ENCODE measurements at regions not wholly inside any gene's neighbourhood (a gene's known extent, or its start where the extent isn't known, plus 50 kb on each side); places are given as distances from the start of the nearest gene placed in this dataset.

- H3K4me1 ChIP-seq (ENCODE audit: control insufficient read depth, insufficient read depth, low read length), result peaks cover 6% of the 10 kb centered on the region; the same call in 1 of the 2 replicates
- no peak overlapping the region for H3K9ac ChIP-seq (ENCODE audit: low read depth, low read length)
- H3K4me3 ChIP-seq (ENCODE audit: low read depth, low read length), result no peak overlapping the region
- no peaks in the 10 kb centered on the region for H3K27me3 ChIP-seq (ENCODE audit: control insufficient read depth, insufficient read depth, low read length)
- H3K27ac ChIP-seq (ENCODE audit: low read depth, low read length), result no peak overlapping the region
- no peaks in the 10 kb centered on the region for H3K36me3 ChIP-seq (ENCODE audit: control insufficient read depth, insufficient read depth, low read length)
- no peaks in the 10 kb centered on the region for H3K9me3 ChIP-seq (ENCODE audit: control insufficient read depth, insufficient read depth, low read length)
Observed at GRCh38 chr2:146138820-146139219, 1618.9 kb upstream of the ZEB2 start.

GRCh38 chr2:146135245-146135644 lies 1615.3 kb upstream of the ZEB2 start:
- no peaks in the 10 kb centered on the region for H3K9me3 ChIP-seq (ENCODE audit: control insufficient read depth, insufficient read depth, low read length)
- no peaks in the 10 kb centered on the region for H3K27me3 ChIP-seq (ENCODE audit: control insufficient read depth, insufficient read depth, low read length)
- H3K9ac ChIP-seq (ENCODE audit: low read depth, low read length), result no peak overlapping the region
- H3K36me3 ChIP-seq (ENCODE audit: control insufficient read depth, insufficient read depth, low read length), result no peaks in the 10 kb centered on the region
- H3K4me1 ChIP-seq (ENCODE audit: control insufficient read depth, insufficient read depth, low read length), result peaks cover 6% of the 10 kb centered on the region; the same call in 1 of the 2 replicates
- no peak overlapping the region for H3K4me3 ChIP-seq (ENCODE audit: low read depth, low read length)
- H3K27ac ChIP-seq (ENCODE audit: low read depth, low read length), result no peak overlapping the region

DNA sequence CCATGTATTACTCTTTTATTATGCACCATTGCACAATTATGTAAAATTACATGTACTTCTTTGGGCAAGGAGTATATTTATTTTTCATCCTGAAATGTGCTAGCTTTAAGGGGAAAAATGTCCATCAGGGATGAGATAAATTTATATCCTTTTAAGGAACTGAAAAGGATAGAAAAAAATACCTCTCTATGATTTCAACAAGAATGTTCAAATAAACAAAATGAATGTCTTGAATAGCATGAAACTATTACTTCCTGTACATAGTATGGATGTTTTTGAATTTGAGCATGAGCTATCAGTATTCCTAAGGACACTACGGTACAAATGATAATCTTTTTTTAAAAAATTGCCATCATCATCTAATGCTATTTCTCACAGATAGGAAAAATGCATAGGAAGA lies 1611.9 kb upstream of the ZEB2 start:
- Histone ChIP-seq H3K4me1 (ENCODE audit: control insufficient read depth, insufficient read depth, low read length) (peaks cover 6% of the 10 kb centered on the region; the same call in 1 of the 2 replicates), H3K4me3 (ENCODE audit: low read depth, low read length) (no peak overlapping the region), H3K36me3 (ENCODE audit: control insufficient read depth, insufficient read depth, low read length) (no peaks in the 10 kb centered on the region), H3K27ac (ENCODE audit: low read depth, low read length) (no peak overlapping the region), H3K9me3 (ENCODE audit: control insufficient read depth, insufficient read depth, low read length) (no peaks in the 10 kb centered on the region), H3K27me3 (ENCODE audit: control insufficient read depth, insufficient read depth, low read length) (no peaks in the 10 kb centered on the region), H3K9ac (ENCODE audit: low read depth, low read length) (no peak overlapping the region)

GRCh38 chr2:146131048-146131447 lies 1611.1 kb upstream of the ZEB2 start:
- Histone ChIP-seq H3K4me3 (ENCODE audit: low read depth, low read length) (no peak overlapping the region), H3K27me3 (ENCODE audit: control insufficient read depth, insufficient read depth, low read length) (no peaks in the 10 kb centered on the region), H3K27ac (ENCODE audit: low read depth, low read length) (no peak overlapping the region)

DNA sequence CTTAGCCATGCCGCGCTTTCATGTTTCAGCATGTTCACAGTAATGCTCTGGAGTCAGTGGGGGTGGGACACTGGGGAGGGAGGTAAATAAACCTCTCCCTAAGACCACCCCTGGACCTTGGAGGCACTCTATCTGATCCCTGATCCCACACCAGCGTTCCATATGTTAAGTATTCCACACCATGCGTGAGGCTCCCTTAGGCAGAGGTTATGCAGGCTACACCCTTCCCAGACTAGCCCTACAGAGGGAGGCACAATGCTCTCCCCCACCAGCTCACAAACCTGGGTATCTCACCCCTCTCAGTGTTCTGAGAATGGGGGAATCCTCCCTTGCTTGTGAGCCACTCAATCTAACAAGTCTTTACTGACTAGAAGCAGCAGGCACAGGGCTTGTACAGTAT lies 1610.4 kb upstream of the ZEB2 start:
- Histone ChIP-seq H3K36me3 (ENCODE audit: control insufficient read depth, insufficient read depth, low read length) (no peaks in the 10 kb centered on the region), H3K9ac (ENCODE audit: low read depth, low read length) (no peak overlapping the region), H3K27ac (ENCODE audit: low read depth, low read length) (no peak overlapping the region), H3K4me1 (ENCODE audit: control insufficient read depth, insufficient read depth, low read length) (peaks cover 5% of the 10 kb centered on the region; the same call in 1 of the 2 replicates), H3K9me3 (ENCODE audit: control insufficient read depth, insufficient read depth, low read length) (no peaks in the 10 kb centered on the region), H3K4me3 (ENCODE audit: low read depth, low read length) (no peak overlapping the region), H3K27me3 (ENCODE audit: control insufficient read depth, insufficient read depth, low read length) (no peaks in the 10 kb centered on the region)

More at GRCh38 chr2:146131048-146131447, 1611.1 kb upstream of the ZEB2 start:
- H3K9me3 ChIP-seq (ENCODE audit: control insufficient read depth, insufficient read depth, low read length), result no peaks in the 10 kb centered on the region
- no peak overlapping the region for H3K9ac ChIP-seq (ENCODE audit: low read depth, low read length)
- H3K4me1 ChIP-seq (ENCODE audit: control insufficient read depth, insufficient read depth, low read length), result peaks cover 6% of the 10 kb centered on the region; the same call in 1 of the 2 replicates
- H3K36me3 ChIP-seq (ENCODE audit: control insufficient read depth, insufficient read depth, low read length), result no peaks in the 10 kb centered on the region

DNA sequence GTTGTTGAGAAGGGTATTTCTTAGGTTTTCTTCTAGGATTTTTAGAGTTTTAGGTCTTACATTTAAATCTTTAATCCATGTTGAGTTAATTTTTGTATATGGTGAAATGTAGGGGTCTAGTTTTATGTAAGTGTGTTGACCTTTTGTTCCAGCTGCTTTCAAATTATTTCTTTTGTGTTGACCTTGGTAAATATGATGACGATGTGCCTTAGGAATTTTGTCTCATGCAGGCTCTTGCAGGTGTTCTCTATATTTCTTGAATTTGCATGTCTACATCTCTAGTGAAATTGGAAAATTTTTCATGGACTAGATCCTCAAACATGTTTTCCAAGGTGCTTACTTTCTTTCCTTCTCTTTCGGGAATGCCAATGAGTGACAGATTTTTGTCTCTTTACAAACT lies 1609.3 kb upstream of the ZEB2 start:
- H3K4me3 ChIP-seq (ENCODE audit: low read depth, low read length), result no peak overlapping the region
- H3K9me3 ChIP-seq (ENCODE audit: control insufficient read depth, insufficient read depth, low read length), result no peaks in the 10 kb centered on the region
- H3K27ac ChIP-seq (ENCODE audit: low read depth, low read length), result no peak overlapping the region
- no peaks in the 10 kb centered on the region for H3K27me3 ChIP-seq (ENCODE audit: control insufficient read depth, insufficient read depth, low read length)
- H3K4me1 ChIP-seq (ENCODE audit: control insufficient read depth, insufficient read depth, low read length), result no peaks in the 10 kb centered on the region
- H3K36me3 ChIP-seq (ENCODE audit: control insufficient read depth, insufficient read depth, low read length), result no peaks in the 10 kb centered on the region
- no peak overlapping the region for H3K9ac ChIP-seq (ENCODE audit: low read depth, low read length)

- Histone ChIP-seq H3K9ac (ENCODE audit: low read depth, low read length) (no peak overlapping the region), H3K4me3 (ENCODE audit: low read depth, low read length) (no peak overlapping the region), H3K4me1 (ENCODE audit: control insufficient read depth, insufficient read depth, low read length) (no peaks in the 10 kb centered on the region), H3K36me3 (ENCODE audit: control insufficient read depth, insufficient read depth, low read length) (no peaks in the 10 kb centered on the region), H3K27ac (ENCODE audit: low read depth, low read length) (no peak overlapping the region), H3K27me3 (ENCODE audit: control insufficient read depth, insufficient read depth, low read length) (no peaks in the 10 kb centered on the region), H3K9me3 (ENCODE audit: control insufficient read depth, insufficient read depth, low read length) (no peaks in the 10 kb centered on the region)
Observed at GRCh38 chr2:146128216-146128615, 1608.3 kb upstream of the ZEB2 start.

DNA sequence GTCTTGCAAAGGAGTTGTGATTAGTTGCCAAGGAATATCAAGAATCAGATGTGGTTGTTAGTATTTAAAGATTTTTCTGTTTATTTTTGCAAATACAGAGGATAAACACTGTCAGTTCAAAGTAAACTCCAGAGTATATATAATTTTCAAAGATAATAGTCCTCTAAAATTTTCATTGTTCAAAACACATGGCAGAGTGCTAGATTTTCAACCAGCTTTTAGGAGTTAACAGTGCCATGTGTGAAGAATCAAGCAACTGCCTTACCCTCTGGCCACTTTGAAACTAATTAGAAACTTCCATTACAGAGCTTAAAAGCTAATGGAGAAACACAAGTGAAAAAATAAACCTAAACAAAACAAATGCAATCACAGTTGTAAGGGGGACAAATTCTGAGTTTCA lies 1605.6 kb upstream of the ZEB2 start:
- Histone ChIP-seq H3K36me3 (ENCODE audit: control insufficient read depth, insufficient read depth, low read length) (no peaks in the 10 kb centered on the region), H3K4me1 (ENCODE audit: control insufficient read depth, insufficient read depth, low read length) (peaks cover 5% of the 10 kb centered on the region), H3K4me3 (ENCODE audit: low read depth, low read length) (no peak overlapping the region), H3K9me3 (ENCODE audit: control insufficient read depth, insufficient read depth, low read length) (no peaks in the 10 kb centered on the region), H3K27me3 (ENCODE audit: control insufficient read depth, insufficient read depth, low read length) (no peaks in the 10 kb centered on the region), H3K27ac (ENCODE audit: low read depth, low read length) (no peak overlapping the region), H3K9ac (ENCODE audit: low read depth, low read length) (no peak overlapping the region)

- Histone ChIP-seq H3K4me3 (ENCODE audit: low read depth, low read length) (no peak overlapping the region), H3K9ac (ENCODE audit: low read depth, low read length) (no peak overlapping the region), H3K36me3 (ENCODE audit: control insufficient read depth, insufficient read depth, low read length) (no peaks in the 10 kb centered on the region), H3K27ac (ENCODE audit: low read depth, low read length) (no peak overlapping the region), H3K27me3 (ENCODE audit: control insufficient read depth, insufficient read depth, low read length) (no peaks in the 10 kb centered on the region), H3K4me1 (ENCODE audit: control insufficient read depth, insufficient read depth, low read length) (peaks cover 10% of the 10 kb centered on the region), H3K9me3 (ENCODE audit: control insufficient read depth, insufficient read depth, low read length) (no peaks in the 10 kb centered on the region)
Observed at GRCh38 chr2:146124741-146125140, 1604.8 kb upstream of the ZEB2 start.

GRCh38 chr2:146123714-146124113 lies 1603.8 kb upstream of the ZEB2 start:
- H3K9me3 ChIP-seq (ENCODE audit: control insufficient read depth, insufficient read depth, low read length), result no peaks in the 10 kb centered on the region
- H3K27me3 ChIP-seq (ENCODE audit: control insufficient read depth, insufficient read depth, low read length), result no peaks in the 10 kb centered on the region
- H3K4me1 ChIP-seq (ENCODE audit: control insufficient read depth, insufficient read depth, low read length), result peaks cover 10% of the 10 kb centered on the region
- no peak overlapping the region for H3K9ac ChIP-seq (ENCODE audit: low read depth, low read length)
- no peaks in the 10 kb centered on the region for H3K36me3 ChIP-seq (ENCODE audit: control insufficient read depth, insufficient read depth, low read length)
- no peak overlapping the region for H3K4me3 ChIP-seq (ENCODE audit: low read depth, low read length)
- H3K27ac ChIP-seq (ENCODE audit: low read depth, low read length), result no peak overlapping the region

GRCh38 chr2:146123256-146123655 lies 1603.3 kb upstream of the ZEB2 start:
- Histone ChIP-seq H3K4me1 (ENCODE audit: control insufficient read depth, insufficient read depth, low read length) (peaks cover 10% of the 10 kb centered on the region), H3K9me3 (ENCODE audit: control insufficient read depth, insufficient read depth, low read length) (no peaks in the 10 kb centered on the region), H3K27me3 (ENCODE audit: control insufficient read depth, insufficient read depth, low read length) (no peaks in the 10 kb centered on the region), H3K27ac (ENCODE audit: low read depth, low read length) (no peak overlapping the region), H3K9ac (ENCODE audit: low read depth, low read length) (no peak overlapping the region), H3K36me3 (ENCODE audit: control insufficient read depth, insufficient read depth, low read length) (no peaks in the 10 kb centered on the region), H3K4me3 (ENCODE audit: low read depth, low read length) (no peak overlapping the region)

DNA sequence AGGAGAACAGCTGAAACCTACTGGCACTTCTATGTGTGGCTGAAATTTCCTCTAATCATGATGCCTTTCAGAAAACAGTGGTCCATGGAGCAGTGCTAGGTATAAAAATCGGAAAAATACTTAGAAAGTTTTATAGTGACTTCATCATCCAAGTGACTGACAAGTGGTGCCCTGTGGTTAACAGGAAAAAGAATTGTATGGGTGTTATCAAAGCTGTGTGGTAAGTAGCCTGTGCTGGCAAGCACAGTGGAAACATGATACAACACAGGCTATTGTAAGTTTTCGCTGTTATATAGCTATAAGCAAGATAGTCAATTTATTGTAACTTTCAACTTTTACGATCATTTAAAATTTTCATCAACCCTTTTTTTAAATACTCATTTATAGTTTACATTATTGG lies 1599.7 kb upstream of the ZEB2 start:
- H3K36me3 ChIP-seq (ENCODE audit: control insufficient read depth, insufficient read depth, low read length), result no peaks in the 10 kb centered on the region
- no peak overlapping the region for H3K27ac ChIP-seq (ENCODE audit: low read depth, low read length)
- H3K4me3 ChIP-seq (ENCODE audit: low read depth, low read length), result no peak overlapping the region
- H3K9me3 ChIP-seq (ENCODE audit: control insufficient read depth, insufficient read depth, low read length), result no peaks in the 10 kb centered on the region
- H3K27me3 ChIP-seq (ENCODE audit: control insufficient read depth, insufficient read depth, low read length), result no peaks in the 10 kb centered on the region
- H3K4me1 ChIP-seq (ENCODE audit: control insufficient read depth, insufficient read depth, low read length), result peaks cover 16% of the 10 kb centered on the region
- no peak overlapping the region for H3K9ac ChIP-seq (ENCODE audit: low read depth, low read length)

Data from HUES48 (cell line).